Lower lobe of right lung (tissue), 2 donors: ENCODE measurements at regions not wholly inside any gene's neighbourhood (a gene's known extent, or its start where the extent isn't known, plus 50 kb on each side); places are given as distances from the start of the nearest gene placed in this dataset.

Experiments used
- ATAC-seq, 2 donors: fragments of 200-7000 bp; cut with Tn5 transposase; one replicate each; pipeline ENCODE4 v1.9.1; 2020 to 2022; ENCODE audit warnings: mild to moderate bottlenecking in 2 of 2, moderate library complexity in 2 of 2
- DNase-seq: peaks from one replicate; pipeline ENCODE4 v3.0.0-alpha.2; 2020
- H3K27ac ChIP-seq: fragments of 200-600 bp; one replicate; pipeline ENCODE4 v1.8.0; 2022
- H3K27me3 ChIP-seq: fragments of 200-600 bp; one replicate; pipeline ENCODE4 v1.8.0; 2022; ENCODE audit warnings: low read depth
- H3K36me3 ChIP-seq: fragments of 200-600 bp; one replicate; pipeline ENCODE4 v1.8.0; 2022; ENCODE audit warnings: mild to moderate bottlenecking
- H3K4me1 ChIP-seq: fragments of 200-600 bp; one replicate; pipeline ENCODE4 v1.8.0; 2022
- H3K4me3 ChIP-seq: fragments of 200-600 bp; one replicate; pipeline ENCODE4 v1.8.0; 2022; ENCODE audit warnings: mild to moderate bottlenecking
- H3K9me3 ChIP-seq: fragments of 200-600 bp; one replicate; pipeline ENCODE4 v1.8.0; 2022
- CTCF ChIP-seq: fragments of 200-600 bp; IDR thresholded peaks from one replicate; pipeline ENCODE4 v1.8.0; 2022; ENCODE audit warnings: antibody characterized with exemption, mild to moderate bottlenecking
- intact Hi-C: fragments of 100-400 bp; cut with DNase I; formaldehyde crosslinking; loops from one replicate; pipeline ENCODE4 v1.11.0; 2022
- donor health status: DM: no; HTN: yes; CAD: no; lungs with severe emphysema.

DNA sequence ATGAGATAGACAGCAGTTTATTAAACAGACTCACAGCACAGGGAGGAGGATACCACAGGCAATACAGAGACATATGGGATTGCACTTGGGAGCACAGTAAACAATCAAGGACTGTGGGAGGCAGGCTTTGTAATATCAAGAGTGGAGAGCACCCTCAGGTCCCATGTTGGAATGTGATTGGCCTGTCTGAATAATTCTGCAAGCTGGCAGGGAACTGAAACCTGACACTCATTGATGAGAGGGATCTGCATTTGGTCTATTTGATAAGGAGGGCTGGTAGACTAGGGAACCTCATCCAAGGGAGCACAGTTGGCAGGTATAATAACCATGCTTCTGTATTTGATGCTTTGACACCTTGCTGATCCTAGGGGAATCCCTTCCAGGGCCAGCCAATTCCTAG, 69.9 kb upstream of the PRMT6 start:
- H3K9me3 ChIP-seq, result no peaks in the 10 kb centered on the region
- no peak for TF ChIP-seq CTCF
- H3K27me3 ChIP-seq, result no peaks in the 10 kb centered on the region
- ATAC-seq (no peak), DNase-seq (no peak)
- no peaks in the 10 kb centered on the region for H3K36me3 ChIP-seq
- no peak overlapping the region for H3K27ac ChIP-seq
- no peaks in the 10 kb centered on the region for H3K4me1 ChIP-seq
- H3K4me3 ChIP-seq, result no peak overlapping the region
- intact Hi-C loops, result no loop called here

DNA sequence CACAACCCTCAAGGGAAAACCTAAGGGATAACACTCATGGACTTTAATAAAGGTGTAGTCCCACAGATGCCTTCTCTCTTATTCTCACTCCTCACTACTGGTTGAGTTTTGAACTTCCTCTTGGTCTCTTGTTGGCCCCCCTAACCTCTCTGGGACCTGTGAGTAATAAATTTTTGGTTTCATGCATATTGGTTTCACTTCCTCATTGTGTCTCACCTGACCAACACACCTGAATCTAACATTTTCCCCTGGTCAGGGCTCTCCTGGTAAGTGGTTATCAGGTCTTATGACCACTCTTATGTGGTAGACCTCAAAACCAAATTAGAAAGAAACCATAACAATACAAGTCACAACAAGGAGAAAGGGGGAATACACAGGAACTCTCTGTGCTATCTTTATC, 60.5 kb upstream of the PRMT6 start:
- Histone ChIP-seq H3K9me3 (no peaks in the 10 kb centered on the region), H3K27ac (no peak overlapping the region), H3K4me3 (no peak overlapping the region), H3K4me1 (no peaks in the 10 kb centered on the region), H3K27me3 (no peaks in the 10 kb centered on the region), H3K36me3 (no peaks in the 10 kb centered on the region)
- TF ChIP-seq CTCF, result no peak
- DNase-seq (no peak), ATAC-seq (no peak)
- intact Hi-C loops, result no loop called here

DNA sequence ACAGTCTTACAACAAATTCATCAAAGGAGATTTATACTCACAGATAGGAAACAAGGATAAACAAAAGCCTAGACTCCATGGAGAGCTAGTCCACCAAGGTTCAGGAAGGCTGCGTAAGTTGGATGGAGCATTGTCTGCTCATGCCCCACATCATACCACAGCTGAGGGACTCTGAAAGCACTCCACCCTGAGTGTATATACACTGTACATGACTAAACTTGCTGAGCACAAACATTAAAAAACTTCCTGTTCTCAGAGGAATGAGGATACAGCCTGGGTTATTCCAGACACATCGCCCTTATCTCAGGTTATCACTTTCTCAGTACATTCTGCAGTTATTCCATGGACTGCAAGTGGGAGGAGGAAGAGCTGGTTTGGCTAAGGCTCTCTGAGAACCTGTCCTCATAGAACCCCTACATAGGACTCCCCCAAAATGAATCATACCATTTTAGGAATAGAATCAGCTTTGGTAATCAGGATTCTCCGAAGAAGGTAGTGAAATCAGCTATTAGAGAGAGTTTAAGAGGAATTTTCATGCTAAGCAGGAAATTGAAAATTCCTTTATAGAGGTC, 58.0 kb upstream of the PRMT6 start:
- no peaks in the 10 kb centered on the region for H3K9me3 ChIP-seq
- H3K36me3 ChIP-seq, result no peaks in the 10 kb centered on the region
- ATAC-seq, result no peak
- TF ChIP-seq CTCF, result no peak
- no peak overlapping the region for H3K4me3 ChIP-seq
- no peak overlapping the region for H3K27ac ChIP-seq
- intact Hi-C loops, result no loop called here
- no peaks in the 10 kb centered on the region for H3K4me1 ChIP-seq
- no peaks in the 10 kb centered on the region for H3K27me3 ChIP-seq
- no peak for DNase-seq

DNA sequence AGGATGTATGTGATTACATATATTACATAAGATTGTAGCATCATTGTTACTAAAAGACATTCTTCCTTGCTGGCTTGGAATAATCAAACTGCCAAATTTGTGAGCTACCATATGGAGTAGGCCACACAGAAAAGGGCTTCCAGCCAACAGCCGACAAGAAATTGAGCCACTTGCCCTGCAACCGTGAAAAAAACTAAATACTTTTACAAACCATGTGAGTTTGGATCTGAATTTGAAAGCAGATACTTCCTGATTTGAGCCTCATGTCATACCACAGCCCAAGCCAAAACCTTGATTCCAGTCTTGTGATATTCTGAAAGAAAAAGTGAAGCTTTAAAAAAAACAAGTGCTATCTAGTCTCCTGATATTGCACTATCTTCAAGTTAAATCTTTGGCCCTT, 55.6 kb upstream of the PRMT6 start:
- ATAC-seq (no peak), DNase-seq (no peak)
- no peaks in the 10 kb centered on the region for H3K4me1 ChIP-seq
- no peaks in the 10 kb centered on the region for H3K27me3 ChIP-seq
- H3K4me3 ChIP-seq, result no peak overlapping the region
- intact Hi-C loops, result no loop called here
- H3K36me3 ChIP-seq, result no peaks in the 10 kb centered on the region
- H3K27ac ChIP-seq, result no peak overlapping the region
- no peaks in the 10 kb centered on the region for H3K9me3 ChIP-seq
- no peak for TF ChIP-seq CTCF

- TF ChIP-seq CTCF, result no peak
- H3K4me1 ChIP-seq, result no peaks in the 10 kb centered on the region
- H3K27ac ChIP-seq, result no peak overlapping the region
- H3K9me3 ChIP-seq, result no peaks in the 10 kb centered on the region
- ATAC-seq (no peak), DNase-seq (no peak)
- no peaks in the 10 kb centered on the region for H3K27me3 ChIP-seq
- no peak overlapping the region for H3K4me3 ChIP-seq
- H3K36me3 ChIP-seq, result no peaks in the 10 kb centered on the region
- intact Hi-C loops, result no loop called here
These were observed 52.5 kb upstream of the PRMT6 start for GRCh38 chr1:107003972-107004371.

DNA sequence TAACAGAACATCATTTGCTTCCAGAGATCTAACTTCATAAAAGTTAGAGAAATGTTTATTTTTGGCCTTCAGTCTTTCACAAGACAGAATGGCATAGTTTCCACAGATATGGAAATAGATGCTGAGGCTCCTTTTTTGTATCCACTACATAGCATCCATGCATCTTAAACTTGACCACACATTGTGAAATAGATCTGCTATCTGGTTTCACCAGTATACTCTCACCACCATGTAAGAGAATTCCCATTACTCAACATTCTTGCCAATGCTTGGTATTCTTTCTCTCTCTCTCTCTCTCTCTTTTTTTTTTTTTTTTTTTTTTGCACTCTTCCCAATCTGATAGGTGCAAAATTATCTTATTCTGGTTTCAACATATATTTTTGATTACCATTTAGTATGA, 52.1 kb upstream of the PRMT6 start:
- no peaks in the 10 kb centered on the region for H3K36me3 ChIP-seq
- ATAC-seq (no peak), DNase-seq (no peak)
- H3K9me3 ChIP-seq, result no peaks in the 10 kb centered on the region
- no peak overlapping the region for H3K27ac ChIP-seq
- no peaks in the 10 kb centered on the region for H3K4me1 ChIP-seq
- H3K4me3 ChIP-seq, result no peak overlapping the region
- H3K27me3 ChIP-seq, result no peaks in the 10 kb centered on the region
- intact Hi-C loops, result no loop called here
- TF ChIP-seq CTCF, result no peak
